KMS-11 (cell line): ENCODE measurements at regions not wholly inside any gene's neighbourhood (a gene's known extent, or its start where the extent isn't known, plus 50 kb on each side); places are given as distances from the start of the nearest gene placed in this dataset.

ENCODE experiments used
- H2AFZ ChIP-seq: fragments of 200-600 bp; sonication (generic); 2 replicates; pipeline ENCODE4 v1.6.1; 2016; ENCODE audit warnings: antibody characterized with exemption, mixed run types, low read depth
- H3K27ac ChIP-seq: fragments of 200-600 bp; sonication (generic); 2 replicates; pipeline ENCODE4 v1.6.1; 2016; ENCODE audit warnings: mild to moderate bottlenecking, mixed run types
- H3K27me3 ChIP-seq: fragments of 200-600 bp; sonication (generic); 2 replicates; pipeline ENCODE4 v1.6.1; 2017; ENCODE audit warnings: mild to moderate bottlenecking, low read depth, mixed run types, moderate library complexity; ENCODE audit not compliant: insufficient read depth
- H3K36me3 ChIP-seq: fragments of 200-600 bp; sonication (generic); 2 replicates; pipeline ENCODE4 v1.6.1; 2017; ENCODE audit warnings: mild to moderate bottlenecking, mixed run types; ENCODE audit not compliant: insufficient read depth
- H3K4me1 ChIP-seq: fragments of 200-600 bp; sonication (generic); 2 replicates; pipeline ENCODE4 v1.6.1; 2016; ENCODE audit warnings: mild to moderate bottlenecking, low read depth, mixed run types; ENCODE audit not compliant: poor library complexity, severe bottlenecking
- H3K4me2 ChIP-seq: fragments of 200-600 bp; sonication (generic); 2 replicates; pipeline ENCODE4 v1.7.0; 2016; ENCODE audit warnings: mild to moderate bottlenecking, mixed run types
- H3K4me3 ChIP-seq: fragments of 200-600 bp; sonication (generic); IDR thresholded peaks from 2 replicates; pipeline ENCODE4 v1.6.1; 2017; ENCODE audit warnings: low read depth, low read length, mixed read lengths; ENCODE audit not compliant: insufficient read depth
- H3K79me2 ChIP-seq: fragments of 200-600 bp; sonication (generic); 2 replicates; pipeline ENCODE4 v1.6.1; 2016; ENCODE audit warnings: low read depth, mixed run types; ENCODE audit not compliant: insufficient read depth
- H3K9ac ChIP-seq: fragments of 200-600 bp; sonication (generic); 2 replicates; pipeline ENCODE4 v1.6.1; 2016; ENCODE audit warnings: mild to moderate bottlenecking, mixed run types
- H4K20me1 ChIP-seq: fragments of 200-600 bp; sonication (generic); 2 replicates; pipeline ENCODE4 v1.6.1; 2016; ENCODE audit warnings: mild to moderate bottlenecking, mixed run types; ENCODE audit not compliant: insufficient read depth
- CTCF ChIP-seq: fragments of 200-600 bp; sonication (generic); conservative IDR thresholded peaks from 2 replicates; pipeline ENCODE4 v1.6.1; 2017; ENCODE audit warnings: low read depth, mild to moderate bottlenecking, antibody characterized with exemption, low read length, moderate library complexity, mixed read lengths

GRCh38 chr5:61948151-61948550, 357.9 kb upstream of the KIF2A start:
- TF ChIP-seq CTCF, result no peak
- Histone ChIP-seq H3K36me3 (no peaks in the 10 kb centered on the region), H3K4me3 (no peak overlapping the region), H3K27me3 (no peaks in the 10 kb centered on the region), H3K9ac (no peak overlapping the region), H3K27ac (no peak overlapping the region), H3K4me2 (no peak overlapping the region), H2AFZ (no peak overlapping the region), H4K20me1 (no peaks in the 10 kb centered on the region), H3K79me2 (no peaks in the 10 kb centered on the region), H3K4me1 (no peaks in the 10 kb centered on the region)

- H3K4me2 ChIP-seq, result no peak overlapping the region
- H3K27ac ChIP-seq, result no peak overlapping the region
- no peak overlapping the region for H3K4me3 ChIP-seq
- no peaks in the 10 kb centered on the region for H3K27me3 ChIP-seq
- H3K9ac ChIP-seq, result no peak overlapping the region
- H3K36me3 ChIP-seq, result no peaks in the 10 kb centered on the region
- no peaks in the 10 kb centered on the region for H4K20me1 ChIP-seq
- TF ChIP-seq CTCF, result no peak
- H2AFZ ChIP-seq, result no peak overlapping the region
- no peaks in the 10 kb centered on the region for H3K79me2 ChIP-seq
- no peaks in the 10 kb centered on the region for H3K4me1 ChIP-seq
Measured at GRCh38 chr5:61949054-61949678, 356.8 kb upstream of the KIF2A start.

GRCh38 chr5:61949679-61950435, 356.1 kb upstream of the KIF2A start:
- Histone ChIP-seq H4K20me1 (no peaks in the 10 kb centered on the region), H3K4me2 (no peak overlapping the region), H3K9ac (no peak overlapping the region), H2AFZ (no peak overlapping the region), H3K36me3 (no peaks in the 10 kb centered on the region), H3K4me1 (no peaks in the 10 kb centered on the region), H3K4me3 (no peak overlapping the region), H3K27me3 (no peaks in the 10 kb centered on the region), H3K79me2 (no peaks in the 10 kb centered on the region), H3K27ac (no peak overlapping the region)
- no peak for TF ChIP-seq CTCF

- H3K4me2 ChIP-seq, result no peak overlapping the region
- no peaks in the 10 kb centered on the region for H3K27me3 ChIP-seq
- H3K79me2 ChIP-seq, result no peaks in the 10 kb centered on the region
- no peak overlapping the region for H2AFZ ChIP-seq
- H3K9ac ChIP-seq, result no peak overlapping the region
- no peaks in the 10 kb centered on the region for H4K20me1 ChIP-seq
- no peaks in the 10 kb centered on the region for H3K36me3 ChIP-seq
- H3K4me1 ChIP-seq, result no peaks in the 10 kb centered on the region
- TF ChIP-seq CTCF, result no peak
- H3K27ac ChIP-seq, result no peak overlapping the region
- no peak overlapping the region for H3K4me3 ChIP-seq
Measured at GRCh38 chr5:61951295-61951694, 354.7 kb upstream of the KIF2A start.
